ENCODE measurements at regions not wholly inside any gene's neighbourhood (a gene's known extent, or its start where the extent isn't known, plus 50 kb on each side); places are given as distances from the start of the nearest gene placed in this dataset.

DNA sequence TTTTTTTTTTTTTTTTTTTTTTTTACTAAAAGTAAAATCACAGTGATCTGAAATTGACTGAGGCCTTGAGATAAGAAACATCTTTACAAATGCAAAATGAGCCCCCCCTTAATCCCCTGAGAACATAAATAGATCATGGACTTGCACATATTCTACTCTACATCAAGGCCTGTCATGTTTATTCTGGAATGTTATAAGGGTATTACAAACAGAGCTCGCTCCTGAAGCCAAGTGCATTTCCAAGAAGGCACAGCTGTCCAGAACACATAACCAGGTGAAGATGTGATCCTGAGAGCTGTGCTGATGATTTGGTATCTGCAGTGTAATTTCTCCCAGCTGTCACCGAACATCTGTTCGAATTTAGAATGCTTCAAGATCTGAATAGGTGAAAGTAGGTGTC, 384.5 kb downstream of the GPAT3 start:
- no peak for TF ChIP-seq EZH2 (IDR thresholded peaks at IDR 0.05; ENCODE audit: borderline replicate concordance, low read depth, low read length, poor library complexity, severe bottlenecking)
- TF ChIP-seq, protein P1, sequence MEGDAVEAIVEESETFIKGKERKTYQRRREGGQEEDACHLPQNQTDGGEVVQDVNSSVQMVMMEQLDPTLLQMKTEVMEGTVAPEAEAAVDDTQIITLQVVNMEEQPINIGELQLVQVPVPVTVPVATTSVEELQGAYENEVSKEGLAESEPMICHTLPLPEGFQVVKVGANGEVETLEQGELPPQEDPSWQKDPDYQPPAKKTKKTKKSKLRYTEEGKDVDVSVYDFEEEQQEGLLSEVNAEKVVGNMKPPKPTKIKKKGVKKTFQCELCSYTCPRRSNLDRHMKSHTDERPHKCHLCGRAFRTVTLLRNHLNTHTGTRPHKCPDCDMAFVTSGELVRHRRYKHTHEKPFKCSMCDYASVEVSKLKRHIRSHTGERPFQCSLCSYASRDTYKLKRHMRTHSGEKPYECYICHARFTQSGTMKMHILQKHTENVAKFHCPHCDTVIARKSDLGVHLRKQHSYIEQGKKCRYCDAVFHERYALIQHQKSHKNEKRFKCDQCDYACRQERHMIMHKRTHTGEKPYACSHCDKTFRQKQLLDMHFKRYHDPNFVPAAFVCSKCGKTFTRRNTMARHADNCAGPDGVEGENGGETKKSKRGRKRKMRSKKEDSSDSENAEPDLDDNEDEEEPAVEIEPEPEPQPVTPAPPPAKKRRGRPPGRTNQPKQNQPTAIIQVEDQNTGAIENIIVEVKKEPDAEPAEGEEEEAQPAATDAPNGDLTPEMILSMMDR (conservative IDR thresholded peaks at IDR 0.05; ENCODE audit: low read depth, low read length) = no peak
